22Rv1 (cell line): ENCODE measurements at regions not wholly inside any gene's neighbourhood (a gene's known extent, or its start where the extent isn't known, plus 50 kb on each side); places are given as distances from the start of the nearest gene placed in this dataset.

ENCODE experiments used
- ZFX ChIP-seq: fragments of 450-650 bp; IDR thresholded peaks from 2 replicates; pipeline ENCODE4 v1.6.1; 2017; ENCODE audit warnings: antibody characterized with exemption, borderline replicate concordance
- TF ChIP-seq, protein P1 (sequence below): fragments of 450-650 bp; IDR thresholded peaks from 2 replicates; pipeline ENCODE4 v1.5.1; 2017; ENCODE audit warnings: mild to moderate bottlenecking

DNA sequence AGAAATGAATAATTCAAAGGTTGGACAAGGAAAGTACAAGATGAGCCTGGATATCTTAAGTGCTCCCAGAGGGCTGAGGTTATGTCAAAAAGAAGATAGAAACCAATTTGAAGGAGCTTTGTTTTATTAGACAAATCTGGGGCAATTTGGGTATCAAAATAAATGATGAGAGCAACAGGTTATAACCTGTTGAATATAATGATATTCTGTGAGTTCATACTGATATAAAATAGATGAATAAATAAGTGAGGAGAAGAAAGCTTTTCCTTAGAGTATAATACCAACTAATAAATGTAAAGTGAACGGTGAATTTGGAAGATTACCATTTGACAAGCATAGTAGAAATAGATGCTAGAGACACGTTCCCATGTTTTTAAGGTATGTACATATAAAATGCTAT lies 544.2 kb upstream of the ANKRD30A start:
- TF ChIP-seq, protein P1, sequence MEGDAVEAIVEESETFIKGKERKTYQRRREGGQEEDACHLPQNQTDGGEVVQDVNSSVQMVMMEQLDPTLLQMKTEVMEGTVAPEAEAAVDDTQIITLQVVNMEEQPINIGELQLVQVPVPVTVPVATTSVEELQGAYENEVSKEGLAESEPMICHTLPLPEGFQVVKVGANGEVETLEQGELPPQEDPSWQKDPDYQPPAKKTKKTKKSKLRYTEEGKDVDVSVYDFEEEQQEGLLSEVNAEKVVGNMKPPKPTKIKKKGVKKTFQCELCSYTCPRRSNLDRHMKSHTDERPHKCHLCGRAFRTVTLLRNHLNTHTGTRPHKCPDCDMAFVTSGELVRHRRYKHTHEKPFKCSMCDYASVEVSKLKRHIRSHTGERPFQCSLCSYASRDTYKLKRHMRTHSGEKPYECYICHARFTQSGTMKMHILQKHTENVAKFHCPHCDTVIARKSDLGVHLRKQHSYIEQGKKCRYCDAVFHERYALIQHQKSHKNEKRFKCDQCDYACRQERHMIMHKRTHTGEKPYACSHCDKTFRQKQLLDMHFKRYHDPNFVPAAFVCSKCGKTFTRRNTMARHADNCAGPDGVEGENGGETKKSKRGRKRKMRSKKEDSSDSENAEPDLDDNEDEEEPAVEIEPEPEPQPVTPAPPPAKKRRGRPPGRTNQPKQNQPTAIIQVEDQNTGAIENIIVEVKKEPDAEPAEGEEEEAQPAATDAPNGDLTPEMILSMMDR, result no peak
- TF ChIP-seq ZFX, result no peak
